ENCODE measurements at regions not wholly inside any gene's neighbourhood (a gene's known extent, or its start where the extent isn't known, plus 50 kb on each side); places are given as distances from the start of the nearest gene placed in this dataset.
"Not testable (repeated sequence)": the region's sequence is repeated elsewhere in the genome, so short reads cannot be mapped to it uniquely, and the experiment has no call there.

GRCh38 chrY:16715278-16715677, 1164.7 kb downstream of the CDY2B start:
- Mint-ChIP-seq H3K27ac (no peak overlapping the region), H3K27me3 (no peaks in the 10 kb centered on the region), H3K4me1 (no peaks in the 10 kb centered on the region), H3K4me3 (no peak overlapping the region), H3K9me3 (peaks cover 0 to 7% of the 10 kb centered on the region in 2 donors)
- DNase-seq (no peak), ATAC-seq (no peak)

- H3K4me3 Mint-ChIP-seq: no peak overlapping the region
- DNase-seq (no peak), ATAC-seq (no peak)
- H3K9me3 Mint-ChIP-seq: peaks cover 7 to 16% of the 10 kb centered on the region in 2 donors
- H3K4me1 Mint-ChIP-seq: no peaks in the 10 kb centered on the region
- no peak overlapping the region for H3K27ac Mint-ChIP-seq
- no peaks in the 10 kb centered on the region for H3K27me3 Mint-ChIP-seq
These were observed 1206.8 kb downstream of the CDY2B start for GRCh38 chrY:16673102-16673787.

DNA sequence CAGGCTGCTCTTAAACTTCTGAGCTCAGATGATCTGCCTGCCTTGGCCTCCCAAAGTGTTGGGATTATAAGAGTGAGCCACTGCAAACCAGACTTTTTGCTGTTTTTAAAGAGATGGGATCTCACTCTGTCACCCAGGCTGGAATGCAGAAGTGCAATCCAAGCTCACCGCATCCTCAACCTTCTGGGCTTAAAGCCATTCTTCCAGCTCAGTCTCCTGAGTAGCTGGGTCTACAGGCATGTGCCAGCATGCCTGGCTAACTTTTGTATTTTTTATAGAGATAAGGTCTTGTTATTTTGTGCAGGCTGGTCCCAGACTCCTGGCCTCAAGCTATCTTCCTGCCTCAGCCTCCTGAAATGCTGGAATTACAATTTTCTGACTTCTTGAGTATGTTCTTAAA, 1211.6 kb downstream of the CDY2B start:
- no peaks in the 10 kb centered on the region for H3K4me1 Mint-ChIP-seq
- H3K27me3 Mint-ChIP-seq: no peaks in the 10 kb centered on the region
- no peak overlapping the region for H3K27ac Mint-ChIP-seq
- DNase-seq (no peak), ATAC-seq (no peak)
- H3K9me3 Mint-ChIP-seq: peaks cover 6 to 9% of the 10 kb centered on the region in 2 donors
- H3K4me3 Mint-ChIP-seq: no peak overlapping the region

DNA sequence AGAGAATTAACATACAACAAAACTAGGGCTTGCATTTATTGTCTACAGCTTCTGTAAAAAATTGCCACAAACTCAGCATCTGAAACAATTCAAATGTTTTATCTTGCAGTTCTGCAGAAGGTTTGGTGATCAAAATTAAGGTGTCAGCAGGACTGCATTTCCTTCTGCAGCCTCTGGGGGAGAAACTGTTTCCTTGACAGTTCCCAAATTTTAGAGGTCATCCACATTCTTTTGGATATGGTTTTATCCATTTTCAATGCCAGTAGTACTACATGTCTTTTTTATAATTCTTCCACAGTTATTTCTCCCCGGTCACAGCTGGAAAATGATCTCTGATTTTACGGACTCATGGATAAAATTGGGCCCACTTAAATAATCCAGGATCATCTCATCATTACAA, 1217.3 kb downstream of the CDY2B start:
- ATAC-seq (no peak), DNase-seq (no peak)
- no peaks in the 10 kb centered on the region for H3K4me1 Mint-ChIP-seq
- no peak overlapping the region for H3K4me3 Mint-ChIP-seq
- H3K27ac Mint-ChIP-seq: no peak overlapping the region
- no peaks in the 10 kb centered on the region for H3K27me3 Mint-ChIP-seq
- peaks cover 7 to 9% of the 10 kb centered on the region in 2 donors for H3K9me3 Mint-ChIP-seq

DNA sequence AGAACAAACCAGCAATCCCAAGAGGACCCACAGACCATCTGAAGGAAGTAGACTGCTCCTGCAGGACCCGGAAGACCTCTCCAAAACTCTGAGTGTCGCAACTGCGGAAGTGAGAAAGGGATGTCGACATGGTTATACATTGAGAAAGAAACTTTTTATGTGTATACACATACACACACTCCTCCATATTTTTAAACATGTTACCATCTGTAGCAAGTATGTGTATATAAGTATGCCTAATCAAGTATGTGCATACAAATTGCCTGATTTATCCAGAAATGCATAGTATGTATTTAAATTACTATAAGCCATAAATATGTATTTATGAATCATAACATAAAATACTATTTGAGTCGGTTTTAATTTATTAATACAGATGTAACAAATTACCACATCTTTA, 1220.7 kb downstream of the CDY2B start:
- H3K9me3 Mint-ChIP-seq: peaks cover 5 to 7% of the 10 kb centered on the region in 2 donors
- H3K27me3 Mint-ChIP-seq: no peaks in the 10 kb centered on the region
- H3K4me1 Mint-ChIP-seq: no peaks in the 10 kb centered on the region
- no peak for DNase-seq
- H3K4me3 Mint-ChIP-seq: no peak overlapping the region
- H3K27ac Mint-ChIP-seq: no peak overlapping the region
- ATAC-seq: no peak

GRCh38 chrY:16653971-16654370, 1226.0 kb downstream of the CDY2B start:
- no peaks in the 10 kb centered on the region for H3K27me3 Mint-ChIP-seq
- no peak overlapping the region for H3K4me3 Mint-ChIP-seq
- H3K4me1 Mint-ChIP-seq: no peaks in the 10 kb centered on the region
- H3K27ac Mint-ChIP-seq: no peak overlapping the region
- no peak for DNase-seq
- H3K9me3 Mint-ChIP-seq: peaks cover 0 to 5% of the 10 kb centered on the region in 2 donors
- ATAC-seq: no peak

- H3K27ac Mint-ChIP-seq: no peak overlapping the region
- H3K4me3 Mint-ChIP-seq: no peak overlapping the region
- H3K4me1 Mint-ChIP-seq: no peaks in the 10 kb centered on the region
- no peak for DNase-seq
- H3K9me3 Mint-ChIP-seq: peaks cover 0 to 13% of the 10 kb centered on the region in 2 donors
- ATAC-seq: no peak
- H3K27me3 Mint-ChIP-seq: no peaks in the 10 kb centered on the region
These were observed 1234.0 kb downstream of the CDY2B start for GRCh38 chrY:16645991-16646390.

GRCh38 chrY:16645449-16645848, 1234.6 kb downstream of the CDY2B start:
- Mint-ChIP-seq H3K27ac (no peak overlapping the region), H3K4me3 (no peak overlapping the region), H3K27me3 (no peaks in the 10 kb centered on the region), H3K9me3 (peaks cover 0 to 13% of the 10 kb centered on the region in 2 donors), H3K4me1 (no peaks in the 10 kb centered on the region)
- DNase-seq: no peak
- no peak for ATAC-seq

GRCh38 chrY:16644270-16644800, 1235.7 kb downstream of the CDY2B start:
- Mint-ChIP-seq H3K9me3 (peaks cover 0 to 11% of the 10 kb centered on the region in 2 donors), H3K27ac (no peak overlapping the region), H3K4me3 (no peak overlapping the region), H3K4me1 (no peaks in the 10 kb centered on the region), H3K27me3 (no peaks in the 10 kb centered on the region)
- no peak for ATAC-seq
- DNase-seq: no peak

- ATAC-seq (no peak), DNase-seq (no peak)
- H3K4me3 Mint-ChIP-seq: no peak overlapping the region
- H3K27ac Mint-ChIP-seq: no peak overlapping the region
- no peaks in the 10 kb centered on the region for H3K4me1 Mint-ChIP-seq
- no peaks in the 10 kb centered on the region for H3K27me3 Mint-ChIP-seq
- H3K9me3 Mint-ChIP-seq: peaks cover 0 to 7% of the 10 kb centered on the region in 2 donors
These were observed 1240.2 kb downstream of the CDY2B start for GRCh38 chrY:16639777-16640176.

DNA sequence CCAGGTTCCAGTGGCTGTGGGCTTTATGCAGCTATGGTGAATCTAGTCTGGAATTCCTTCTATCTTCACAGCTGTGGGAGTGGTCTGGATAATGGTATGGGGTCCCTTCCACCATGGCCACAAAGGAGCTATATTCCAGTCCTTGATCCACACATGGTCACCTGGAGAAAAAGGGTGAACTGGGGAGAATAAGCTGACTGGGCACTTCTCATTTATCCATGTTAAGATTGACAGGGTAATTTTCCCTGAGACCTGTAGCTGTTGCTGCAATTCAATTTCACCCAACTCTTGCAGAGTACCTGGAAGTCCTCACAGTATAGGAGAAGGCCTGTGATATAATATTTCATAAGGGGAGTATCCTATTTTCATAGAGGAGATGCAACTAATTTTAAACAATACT, 1241.3 kb downstream of the CDY2B start:
- H3K27me3 Mint-ChIP-seq, H3K4me1 Mint-ChIP-seq, H3K27ac Mint-ChIP-seq, DNase-seq, H3K4me3 Mint-ChIP-seq, H3K9me3 Mint-ChIP-seq, ATAC-seq: not testable (repeated sequence)

DNA sequence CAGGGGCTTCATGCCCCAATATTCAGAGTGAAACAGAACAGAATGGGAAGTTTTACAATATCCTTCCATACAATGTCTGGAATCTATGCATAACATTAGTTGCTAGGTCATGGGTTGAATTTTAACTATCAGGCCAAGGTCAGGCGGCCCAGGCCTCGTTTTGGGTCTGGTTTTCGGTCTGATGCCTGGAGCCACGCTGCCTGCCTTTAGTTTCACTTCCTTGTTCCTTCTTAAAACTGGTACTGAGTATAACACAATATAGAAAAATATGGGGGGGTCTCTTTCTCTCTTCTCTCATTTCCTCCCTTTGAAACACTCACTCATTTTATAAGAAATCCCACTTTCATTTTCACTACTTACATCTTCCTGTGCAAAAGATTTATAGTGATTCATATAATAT, 1243.8 kb downstream of the CDY2B start:
- Mint-ChIP-seq H3K4me3 (no peak overlapping the region), H3K27me3 (no peaks in the 10 kb centered on the region), H3K27ac (no peak overlapping the region), H3K4me1 (no peaks in the 10 kb centered on the region), H3K9me3 (peaks cover 5 to 7% of the 10 kb centered on the region in 2 donors)
- ATAC-seq (no peak), DNase-seq (no peak)

GRCh38 chrY:16629146-16629545, 1250.9 kb downstream of the CDY2B start:
- Mint-ChIP-seq H3K4me1 (no peaks in the 10 kb centered on the region), H3K9me3 (peaks cover 0 to 5% of the 10 kb centered on the region in 2 donors), H3K27ac (no peak overlapping the region), H3K27me3 (no peaks in the 10 kb centered on the region), H3K4me3 (no peak overlapping the region)
- no peak for ATAC-seq
- DNase-seq: no peak

DNA sequence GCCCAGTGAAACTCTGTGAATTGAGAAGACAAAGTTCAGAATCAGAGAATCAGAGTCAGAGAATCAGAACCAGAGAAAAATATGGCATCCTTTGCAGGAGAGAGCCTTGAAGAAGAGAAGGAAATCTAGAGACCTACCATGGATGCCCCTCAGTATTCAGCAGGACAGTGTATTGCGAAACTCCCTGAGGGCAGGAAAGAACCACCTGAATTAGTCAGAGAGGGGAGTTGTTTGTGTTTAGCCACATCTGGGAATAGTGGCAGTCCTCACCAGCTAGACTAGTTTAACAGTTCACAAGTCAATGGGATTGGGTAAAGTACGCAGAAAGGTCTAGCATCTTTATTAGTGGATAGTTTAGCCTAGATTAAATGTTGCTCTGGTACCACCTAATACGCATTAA, 1252.9 kb downstream of the CDY2B start:
- no peaks in the 10 kb centered on the region for H3K4me1 Mint-ChIP-seq
- H3K4me3 Mint-ChIP-seq: no peak overlapping the region
- ATAC-seq (no peak), DNase-seq (no peak)
- no peak overlapping the region for H3K27ac Mint-ChIP-seq
- no peaks in the 10 kb centered on the region for H3K27me3 Mint-ChIP-seq
- peaks cover 0 to 13% of the 10 kb centered on the region in 2 donors for H3K9me3 Mint-ChIP-seq

DNA sequence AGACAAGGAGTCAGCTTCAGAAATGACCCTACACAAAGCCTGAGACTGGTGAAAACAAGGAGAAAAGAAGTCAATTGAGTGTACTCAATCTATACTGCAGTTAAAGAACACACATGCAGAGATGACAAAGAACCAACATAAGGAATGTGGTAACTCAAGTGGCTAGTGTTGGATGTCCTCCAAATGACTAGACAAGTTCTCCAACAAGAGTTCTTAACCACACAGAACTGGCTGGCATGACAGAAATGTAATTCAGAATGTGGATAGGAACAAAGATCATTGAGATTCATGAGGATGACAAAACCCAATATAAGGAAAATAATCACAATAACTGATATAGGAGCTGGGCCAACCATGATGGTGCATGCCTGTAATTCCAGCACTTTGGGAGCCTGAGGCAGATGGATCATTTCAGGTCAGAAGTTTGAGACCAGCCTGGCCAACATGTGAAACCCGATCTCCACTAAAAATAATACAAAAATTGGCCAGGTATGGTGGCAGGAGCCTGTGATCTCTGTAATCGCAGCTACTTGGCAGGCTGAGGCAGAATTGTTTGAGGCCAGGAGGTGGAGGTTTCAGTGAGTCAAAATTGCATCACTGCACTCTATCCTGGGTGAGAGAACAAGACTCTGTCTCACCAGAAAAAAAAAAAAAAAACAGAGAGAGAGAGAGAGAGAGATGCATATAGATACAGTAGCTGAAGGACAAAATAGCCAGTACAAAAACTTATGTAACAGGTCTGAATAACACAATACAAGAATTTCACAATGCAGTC, 1263.6 kb downstream of the CDY2B start:
- no peak overlapping the region for H3K27ac Mint-ChIP-seq
- H3K9me3 Mint-ChIP-seq: peaks cover 0 to 16% of the 10 kb centered on the region in 2 donors
- H3K4me3 Mint-ChIP-seq: no peak overlapping the region
- H3K4me1 Mint-ChIP-seq: no peaks in the 10 kb centered on the region
- ATAC-seq (no peak), DNase-seq (no peak)
- no peaks in the 10 kb centered on the region for H3K27me3 Mint-ChIP-seq

GRCh38 chrY:16608679-16609078, 1271.3 kb downstream of the CDY2B start:
- H3K27me3 Mint-ChIP-seq: no peaks in the 10 kb centered on the region
- peaks cover 6 to 16% of the 10 kb centered on the region in 2 donors for H3K9me3 Mint-ChIP-seq
- no peak for DNase-seq
- ATAC-seq: no peak
- no peaks in the 10 kb centered on the region for H3K4me1 Mint-ChIP-seq
- H3K4me3 Mint-ChIP-seq: no peak overlapping the region
- H3K27ac Mint-ChIP-seq: no peak overlapping the region

Measured in stimulated activated naive CD8-positive, alpha-beta T cell treated with anti-CD3 and anti-CD28 coated beads, Interleukin-15, amount 100 ng/mL, for 72 hours (primary cell).